ENCODE measurements at regions not wholly inside any gene's neighbourhood (a gene's known extent, or its start where the extent isn't known, plus 50 kb on each side); places are given as distances from the start of the nearest gene placed in this dataset.
"Not testable (repeated sequence)": the region's sequence is repeated elsewhere in the genome, so short reads cannot be mapped to it uniquely, and the experiment has no call there.

GRCh38 chr3:25844891-25845290 lies 55.0 kb downstream of the OXSM start:
- Histone ChIP-seq H3K4me3 (ENCODE audit: insufficient read depth, low read depth, low read length, poor library complexity, severe bottlenecking) (no peak overlapping the region), H3K27me3 (replicated peaks; ENCODE audit: control insufficient read depth, insufficient read depth, low read length, poor library complexity, severe bottlenecking) (no peaks in the 10 kb centered on the region), H3K36me3 (ENCODE audit: control insufficient read depth, insufficient read depth, low read length) (no peaks in the 10 kb centered on the region), H3K4me1 (ENCODE audit: control insufficient read depth, insufficient read depth, low read length, poor library complexity, severe bottlenecking) (no peaks in the 10 kb centered on the region), H3K27ac (ENCODE audit: insufficient read depth, low read length, poor library complexity, severe bottlenecking) (no peak overlapping the region), H3K9me3 (ENCODE audit: control insufficient read depth, low read length) (no peaks in the 10 kb centered on the region)
- no peak for DNase-seq

GRCh38 chr3:25846282-25846681 lies 56.4 kb downstream of the OXSM start:
- Histone ChIP-seq H3K9me3 (ENCODE audit: control insufficient read depth, low read length) (no peaks in the 10 kb centered on the region), H3K4me3 (ENCODE audit: insufficient read depth, low read depth, low read length, poor library complexity, severe bottlenecking) (no peak overlapping the region), H3K27me3 (replicated peaks; ENCODE audit: control insufficient read depth, insufficient read depth, low read length, poor library complexity, severe bottlenecking) (no peaks in the 10 kb centered on the region), H3K36me3 (ENCODE audit: control insufficient read depth, insufficient read depth, low read length) (no peaks in the 10 kb centered on the region), H3K27ac (ENCODE audit: insufficient read depth, low read length, poor library complexity, severe bottlenecking) (no peak overlapping the region), H3K4me1 (ENCODE audit: control insufficient read depth, insufficient read depth, low read length, poor library complexity, severe bottlenecking) (no peaks in the 10 kb centered on the region)
- no peak for DNase-seq

GRCh38 chr3:25849091-25849490 lies 59.2 kb downstream of the OXSM start:
- DNase-seq: no peak
- H3K27me3 ChIP-seq (replicated peaks; ENCODE audit: control insufficient read depth, insufficient read depth, low read length, poor library complexity, severe bottlenecking): no peaks in the 10 kb centered on the region
- H3K9me3 ChIP-seq (ENCODE audit: control insufficient read depth, low read length): no peaks in the 10 kb centered on the region
- H3K27ac ChIP-seq (ENCODE audit: insufficient read depth, low read length, poor library complexity, severe bottlenecking): no peak overlapping the region
- no peaks in the 10 kb centered on the region for H3K4me1 ChIP-seq (ENCODE audit: control insufficient read depth, insufficient read depth, low read length, poor library complexity, severe bottlenecking)
- no peaks in the 10 kb centered on the region for H3K36me3 ChIP-seq (ENCODE audit: control insufficient read depth, insufficient read depth, low read length)
- no peak overlapping the region for H3K4me3 ChIP-seq (ENCODE audit: insufficient read depth, low read depth, low read length, poor library complexity, severe bottlenecking)

DNA sequence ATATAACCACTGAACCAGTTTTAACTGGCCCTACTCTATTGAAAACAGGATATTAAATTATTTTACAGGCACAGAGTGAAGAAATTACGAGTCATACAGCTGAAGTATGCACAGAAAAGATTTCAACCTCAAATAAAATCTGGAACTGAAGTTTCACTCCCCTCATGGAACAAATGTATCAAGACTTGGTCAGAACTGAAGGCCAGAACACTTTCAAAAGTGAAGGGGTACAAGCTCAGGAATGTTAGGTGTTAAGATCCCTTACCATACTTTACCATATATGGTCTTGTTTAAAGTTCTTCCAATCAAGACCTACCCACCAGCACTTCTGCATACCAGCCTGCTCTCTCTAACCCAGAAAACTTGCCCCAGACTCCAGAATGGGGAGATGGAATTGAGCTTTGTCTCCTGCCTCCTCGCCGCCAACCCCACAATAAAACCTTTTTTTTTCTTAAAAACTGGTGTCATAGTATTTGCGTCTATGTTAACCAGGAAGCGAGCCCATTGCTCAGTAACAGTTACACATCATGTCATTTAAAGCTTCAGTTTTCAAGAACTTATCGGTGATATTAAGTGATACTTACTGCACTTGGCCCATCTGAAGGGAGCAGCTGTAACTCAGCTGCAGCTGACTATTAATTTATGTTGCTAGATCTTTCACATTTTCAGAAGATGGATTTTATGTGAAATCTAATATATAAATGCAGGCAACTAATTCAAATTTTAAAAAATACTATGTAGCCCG lies 59.9 kb downstream of the OXSM start:
- no peaks in the 10 kb centered on the region for H3K4me1 ChIP-seq (ENCODE audit: control insufficient read depth, insufficient read depth, low read length, poor library complexity, severe bottlenecking)
- no peaks in the 10 kb centered on the region for H3K36me3 ChIP-seq (ENCODE audit: control insufficient read depth, insufficient read depth, low read length)
- no peaks in the 10 kb centered on the region for H3K9me3 ChIP-seq (ENCODE audit: control insufficient read depth, low read length)
- H3K27ac ChIP-seq (ENCODE audit: insufficient read depth, low read length, poor library complexity, severe bottlenecking): no peak overlapping the region
- H3K27me3 ChIP-seq (replicated peaks; ENCODE audit: control insufficient read depth, insufficient read depth, low read length, poor library complexity, severe bottlenecking): no peaks in the 10 kb centered on the region
- no peak for DNase-seq
- no peak overlapping the region for H3K4me3 ChIP-seq (ENCODE audit: insufficient read depth, low read depth, low read length, poor library complexity, severe bottlenecking)

- not testable (repeated sequence) for H3K27ac ChIP-seq (ENCODE audit: insufficient read depth, low read length, poor library complexity, severe bottlenecking); H3K36me3 ChIP-seq (ENCODE audit: control insufficient read depth, insufficient read depth, low read length); DNase-seq; H3K9me3 ChIP-seq (ENCODE audit: control insufficient read depth, low read length); H3K4me3 ChIP-seq (ENCODE audit: insufficient read depth, low read depth, low read length, poor library complexity, severe bottlenecking); H3K27me3 ChIP-seq (replicated peaks; ENCODE audit: control insufficient read depth, insufficient read depth, low read length, poor library complexity, severe bottlenecking); H3K4me1 ChIP-seq (ENCODE audit: control insufficient read depth, insufficient read depth, low read length, poor library complexity, severe bottlenecking)
Observed at GRCh38 chr3:25851693-25852259, 61.9 kb downstream of the OXSM start.

DNA sequence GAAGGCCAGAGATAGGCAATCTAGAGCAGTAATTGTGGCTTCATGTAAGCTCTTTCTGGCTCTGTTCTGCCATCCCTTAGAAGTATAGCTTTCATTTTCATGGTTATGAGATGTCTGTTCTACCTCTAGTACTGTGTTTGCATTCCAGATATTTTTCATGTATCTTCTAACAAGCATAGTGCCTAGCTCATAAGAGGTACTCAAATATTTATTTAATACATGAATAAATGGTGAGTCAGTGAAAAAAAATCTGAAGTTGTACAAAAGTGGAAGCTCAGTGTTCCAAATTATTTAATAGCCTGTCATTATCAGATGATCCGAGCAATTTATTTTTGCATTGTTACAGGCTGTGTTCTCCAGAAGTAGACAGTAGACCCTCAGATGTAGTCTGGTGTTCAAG lies 64.3 kb downstream of the OXSM start:
- no peaks in the 10 kb centered on the region for H3K27me3 ChIP-seq (replicated peaks; ENCODE audit: control insufficient read depth, insufficient read depth, low read length, poor library complexity, severe bottlenecking)
- H3K4me1 ChIP-seq (ENCODE audit: control insufficient read depth, insufficient read depth, low read length, poor library complexity, severe bottlenecking): no peaks in the 10 kb centered on the region
- H3K9me3 ChIP-seq (ENCODE audit: control insufficient read depth, low read length): no peaks in the 10 kb centered on the region
- H3K36me3 ChIP-seq (ENCODE audit: control insufficient read depth, insufficient read depth, low read length): no peaks in the 10 kb centered on the region
- DNase-seq: no peak
- no peak overlapping the region for H3K27ac ChIP-seq (ENCODE audit: insufficient read depth, low read length, poor library complexity, severe bottlenecking)
- no peak overlapping the region for H3K4me3 ChIP-seq (ENCODE audit: insufficient read depth, low read depth, low read length, poor library complexity, severe bottlenecking)

DNA sequence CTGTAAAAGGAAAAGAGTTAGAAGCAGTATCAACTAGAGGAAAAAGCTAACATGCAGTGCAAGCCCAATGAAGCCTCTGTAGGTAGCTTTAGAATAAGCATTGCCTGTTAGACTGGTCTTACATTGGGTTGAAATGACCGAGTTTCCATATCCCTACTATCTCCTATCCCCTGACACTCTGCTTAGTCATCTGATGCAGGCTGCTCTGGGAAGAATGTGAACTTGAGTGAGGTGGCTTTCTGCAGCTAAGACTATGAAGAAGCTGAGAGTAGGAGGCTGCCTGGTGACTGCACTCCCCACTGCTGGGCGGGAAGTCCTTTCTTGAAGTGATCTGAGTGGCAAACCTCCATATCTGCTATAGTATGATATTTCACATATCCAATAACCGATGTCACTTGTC lies 64.7 kb downstream of the OXSM start:
- no peak overlapping the region for H3K27ac ChIP-seq (ENCODE audit: insufficient read depth, low read length, poor library complexity, severe bottlenecking)
- H3K27me3 ChIP-seq (replicated peaks; ENCODE audit: control insufficient read depth, insufficient read depth, low read length, poor library complexity, severe bottlenecking): no peaks in the 10 kb centered on the region
- no peak overlapping the region for H3K4me3 ChIP-seq (ENCODE audit: insufficient read depth, low read depth, low read length, poor library complexity, severe bottlenecking)
- H3K36me3 ChIP-seq (ENCODE audit: control insufficient read depth, insufficient read depth, low read length): no peaks in the 10 kb centered on the region
- H3K4me1 ChIP-seq (ENCODE audit: control insufficient read depth, insufficient read depth, low read length, poor library complexity, severe bottlenecking): no peaks in the 10 kb centered on the region
- no peak for DNase-seq
- no peaks in the 10 kb centered on the region for H3K9me3 ChIP-seq (ENCODE audit: control insufficient read depth, low read length)

GRCh38 chr3:25855266-25855784 lies 65.4 kb downstream of the OXSM start:
- no peak for DNase-seq
- no peak overlapping the region for H3K4me3 ChIP-seq (ENCODE audit: insufficient read depth, low read depth, low read length, poor library complexity, severe bottlenecking)
- H3K36me3 ChIP-seq (ENCODE audit: control insufficient read depth, insufficient read depth, low read length): no peaks in the 10 kb centered on the region
- peaks cover 3% of the 10 kb centered on the region for H3K9me3 ChIP-seq (ENCODE audit: control insufficient read depth, low read length)
- H3K27ac ChIP-seq (ENCODE audit: insufficient read depth, low read length, poor library complexity, severe bottlenecking): no peak overlapping the region
- no peaks in the 10 kb centered on the region for H3K27me3 ChIP-seq (replicated peaks; ENCODE audit: control insufficient read depth, insufficient read depth, low read length, poor library complexity, severe bottlenecking)
- H3K4me1 ChIP-seq (ENCODE audit: control insufficient read depth, insufficient read depth, low read length, poor library complexity, severe bottlenecking): no peaks in the 10 kb centered on the region

DNA sequence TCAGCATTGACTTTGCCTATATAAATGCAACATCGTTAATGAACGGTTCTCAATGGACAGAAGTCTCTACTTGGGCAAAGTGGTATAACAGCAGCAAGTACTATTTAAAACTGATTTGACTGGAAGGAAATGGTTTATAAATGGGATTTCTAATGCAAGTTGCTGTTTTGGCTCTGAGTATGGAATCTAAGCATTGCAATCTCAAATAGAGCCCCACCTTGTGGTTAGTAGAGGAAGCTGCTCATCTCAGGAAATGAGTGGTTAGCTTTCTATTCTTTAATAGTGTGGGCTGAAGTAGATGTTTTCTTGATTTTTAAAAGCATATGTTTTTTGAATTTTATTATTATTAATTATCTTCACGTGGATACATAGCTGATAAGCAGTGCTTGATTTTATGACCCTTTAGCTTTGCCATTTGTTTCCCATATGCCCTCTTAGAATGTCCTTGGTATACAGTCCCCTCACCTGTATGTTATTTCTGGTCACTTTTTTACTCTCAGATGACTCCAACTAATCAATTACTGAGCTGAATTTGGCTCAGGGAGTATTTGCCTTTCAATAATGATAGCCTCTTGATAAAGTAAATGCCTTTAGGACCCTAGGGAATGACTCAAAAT lies 67.1 kb downstream of the OXSM start:
- no peaks in the 10 kb centered on the region for H3K27me3 ChIP-seq (replicated peaks; ENCODE audit: control insufficient read depth, insufficient read depth, low read length, poor library complexity, severe bottlenecking)
- H3K27ac ChIP-seq (ENCODE audit: insufficient read depth, low read length, poor library complexity, severe bottlenecking): no peak overlapping the region
- no peak for DNase-seq
- H3K4me3 ChIP-seq (ENCODE audit: insufficient read depth, low read depth, low read length, poor library complexity, severe bottlenecking): no peak overlapping the region
- H3K36me3 ChIP-seq (ENCODE audit: control insufficient read depth, insufficient read depth, low read length): no peaks in the 10 kb centered on the region
- peaks cover 3% of the 10 kb centered on the region for H3K9me3 ChIP-seq (ENCODE audit: control insufficient read depth, low read length)
- H3K4me1 ChIP-seq (ENCODE audit: control insufficient read depth, insufficient read depth, low read length, poor library complexity, severe bottlenecking): no peaks in the 10 kb centered on the region

DNA sequence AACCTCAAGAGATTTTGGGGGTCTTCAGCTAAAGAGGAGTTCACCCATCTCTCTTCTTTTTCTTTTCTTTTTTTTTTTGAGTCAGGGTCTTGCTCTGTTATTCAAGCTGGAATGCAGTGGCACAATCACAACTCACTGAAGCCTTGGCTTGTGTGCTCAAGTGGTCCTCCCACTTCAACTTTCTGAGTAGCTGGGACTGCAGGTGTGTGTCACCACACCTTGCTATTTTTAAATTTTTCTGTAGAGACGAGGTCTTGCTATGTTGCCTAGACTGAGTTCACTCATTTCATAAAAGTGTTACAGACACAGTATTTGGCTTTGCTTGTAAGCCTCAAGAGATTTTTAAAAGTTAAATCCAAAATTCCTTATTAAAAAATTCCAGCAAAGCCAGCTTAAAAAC lies 71.7 kb downstream of the OXSM start:
- H3K36me3 ChIP-seq (ENCODE audit: control insufficient read depth, insufficient read depth, low read length): no peaks in the 10 kb centered on the region
- no peaks in the 10 kb centered on the region for H3K4me1 ChIP-seq (ENCODE audit: control insufficient read depth, insufficient read depth, low read length, poor library complexity, severe bottlenecking)
- no peaks in the 10 kb centered on the region for H3K27me3 ChIP-seq (replicated peaks; ENCODE audit: control insufficient read depth, insufficient read depth, low read length, poor library complexity, severe bottlenecking)
- peaks cover 3% of the 10 kb centered on the region for H3K9me3 ChIP-seq (ENCODE audit: control insufficient read depth, low read length)
- no peak overlapping the region for H3K27ac ChIP-seq (ENCODE audit: insufficient read depth, low read length, poor library complexity, severe bottlenecking)
- no peak for DNase-seq
- no peak overlapping the region for H3K4me3 ChIP-seq (ENCODE audit: insufficient read depth, low read depth, low read length, poor library complexity, severe bottlenecking)
